ENCODE measurements at regions not wholly inside any gene's neighbourhood (a gene's known extent, or its start where the extent isn't known, plus 50 kb on each side); places are given as distances from the start of the nearest gene placed in this dataset.

DNA sequence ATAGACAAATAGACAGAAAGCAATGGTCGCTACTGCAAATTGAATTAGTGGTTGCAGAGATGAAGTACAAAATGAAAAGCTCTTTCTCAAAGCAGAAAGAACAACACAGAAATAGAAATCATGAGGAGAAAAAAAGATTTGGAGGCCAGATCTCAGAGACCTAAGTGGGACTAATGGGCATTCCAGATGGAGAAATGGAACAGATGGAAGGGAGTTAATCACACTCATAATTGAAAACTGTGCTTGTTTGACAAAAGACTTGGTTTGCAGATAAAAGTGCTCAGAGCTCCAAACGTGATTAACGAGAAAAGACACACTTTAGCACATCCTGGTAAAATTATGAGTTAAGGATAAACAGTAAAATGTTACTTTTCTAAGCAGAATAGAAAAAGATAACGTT lies 58.1 kb upstream of the SNRPB2 start:
- TF ChIP-seq, protein P1, sequence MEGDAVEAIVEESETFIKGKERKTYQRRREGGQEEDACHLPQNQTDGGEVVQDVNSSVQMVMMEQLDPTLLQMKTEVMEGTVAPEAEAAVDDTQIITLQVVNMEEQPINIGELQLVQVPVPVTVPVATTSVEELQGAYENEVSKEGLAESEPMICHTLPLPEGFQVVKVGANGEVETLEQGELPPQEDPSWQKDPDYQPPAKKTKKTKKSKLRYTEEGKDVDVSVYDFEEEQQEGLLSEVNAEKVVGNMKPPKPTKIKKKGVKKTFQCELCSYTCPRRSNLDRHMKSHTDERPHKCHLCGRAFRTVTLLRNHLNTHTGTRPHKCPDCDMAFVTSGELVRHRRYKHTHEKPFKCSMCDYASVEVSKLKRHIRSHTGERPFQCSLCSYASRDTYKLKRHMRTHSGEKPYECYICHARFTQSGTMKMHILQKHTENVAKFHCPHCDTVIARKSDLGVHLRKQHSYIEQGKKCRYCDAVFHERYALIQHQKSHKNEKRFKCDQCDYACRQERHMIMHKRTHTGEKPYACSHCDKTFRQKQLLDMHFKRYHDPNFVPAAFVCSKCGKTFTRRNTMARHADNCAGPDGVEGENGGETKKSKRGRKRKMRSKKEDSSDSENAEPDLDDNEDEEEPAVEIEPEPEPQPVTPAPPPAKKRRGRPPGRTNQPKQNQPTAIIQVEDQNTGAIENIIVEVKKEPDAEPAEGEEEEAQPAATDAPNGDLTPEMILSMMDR (IDR thresholded peaks at IDR 0.05; ENCODE audit: borderline replicate concordance, extremely low read depth, low read length, poor library complexity, severe bottlenecking), result no peak
- no peak for TF ChIP-seq EZH2 (IDR thresholded peaks at IDR 0.05; ENCODE audit: borderline replicate concordance, low read depth, low read length, severe bottlenecking)
